Urinary bladder (tissue), 3 donors: ENCODE measurements at regions not wholly inside any gene's neighbourhood (a gene's known extent, or its start where the extent isn't known, plus 50 kb on each side); places are given as distances from the start of the nearest gene placed in this dataset.

Source experiments
- DNase-seq: peaks from one replicate; pipeline ENCODE4 v3.0.0-alpha.2; 2015; ENCODE audit errors: extremely low spot score
- H3K27ac ChIP-seq: one replicate; pipeline ENCODE4 v1.5.1; 2013; ENCODE audit warnings: low read depth, mild to moderate bottlenecking, moderate library complexity
- H3K36me3 ChIP-seq: one replicate; pipeline ENCODE4 v1.6.1; 2013; ENCODE audit warnings: mild to moderate bottlenecking, moderate library complexity; ENCODE audit not compliant: insufficient read depth
- H3K4me1 ChIP-seq: one replicate; pipeline ENCODE4 v1.6.1; 2013; ENCODE audit warnings: mild to moderate bottlenecking, moderate library complexity; ENCODE audit not compliant: insufficient read depth
- H3K4me3 ChIP-seq: one replicate; pipeline ENCODE4 v1.5.1; 2013; ENCODE audit warnings: low read depth, low read length
- WGBS: extraction: QIAGEN DNeasy Blood & Tissue Kit; methylation state at CpG from one replicate; pipeline ENCODE4 v1.1.7; 2013; 5-methylcytosine and 5-hydroxymethylcytosine counted together
- donor health status: healthy with polysubstance abuse.
- donor health status: healthy.

DNA sequence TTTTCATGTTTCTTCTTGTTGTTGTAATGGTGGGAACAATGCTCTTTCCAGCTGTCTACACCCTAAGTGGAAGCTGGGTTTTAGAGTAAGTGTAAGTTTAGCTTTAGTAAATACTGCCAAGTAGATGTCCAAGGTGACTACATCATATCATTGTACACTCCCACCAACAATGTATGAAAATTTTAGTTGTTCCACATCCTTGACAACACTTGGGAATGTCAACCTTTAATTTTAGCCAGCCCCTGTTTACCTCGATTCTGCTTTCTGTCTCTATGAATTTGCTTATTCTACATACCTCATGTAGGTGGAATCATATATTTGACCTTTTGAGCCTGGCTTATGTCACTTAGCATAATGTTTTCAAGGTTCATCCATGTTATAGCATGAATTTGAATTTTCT, 93.0 kb downstream of the MTPAP start:
- 94% methylated on average over 1 of the region's 1 CpG for WGBS
- no peaks in the 10 kb centered on the region for H3K4me1 ChIP-seq
- H3K27ac ChIP-seq: no peak overlapping the region
- no peak for DNase-seq
- no peak overlapping the region for H3K4me3 ChIP-seq
- H3K36me3 ChIP-seq: no peaks in the 10 kb centered on the region

DNA sequence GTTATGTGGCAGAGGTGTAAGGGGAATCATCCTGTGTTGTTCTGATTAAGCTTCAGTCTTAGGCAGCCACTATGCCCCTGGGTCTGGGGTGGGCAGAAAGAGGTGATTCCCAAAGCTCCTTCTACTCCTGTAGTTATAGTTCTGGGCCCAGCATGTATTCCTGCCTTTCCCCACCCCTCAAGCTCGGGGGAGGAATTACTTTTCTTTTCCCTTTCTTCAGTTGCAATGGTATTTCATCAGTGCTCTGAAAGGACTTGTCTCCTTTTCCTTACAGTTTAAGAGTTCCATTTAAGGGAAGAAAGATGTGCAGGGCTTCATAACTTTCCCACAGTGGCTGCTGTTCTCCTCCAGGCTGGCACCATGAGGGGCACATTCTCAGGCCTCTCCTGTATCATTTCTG, 94.2 kb downstream of the MTPAP start:
- H3K4me1 ChIP-seq: no peaks in the 10 kb centered on the region
- no peak for DNase-seq
- WGBS: 61% methylated on average over 1 of the region's 1 CpG
- no peak overlapping the region for H3K27ac ChIP-seq
- H3K36me3 ChIP-seq: no peaks in the 10 kb centered on the region
- H3K4me3 ChIP-seq: no peak overlapping the region

DNA sequence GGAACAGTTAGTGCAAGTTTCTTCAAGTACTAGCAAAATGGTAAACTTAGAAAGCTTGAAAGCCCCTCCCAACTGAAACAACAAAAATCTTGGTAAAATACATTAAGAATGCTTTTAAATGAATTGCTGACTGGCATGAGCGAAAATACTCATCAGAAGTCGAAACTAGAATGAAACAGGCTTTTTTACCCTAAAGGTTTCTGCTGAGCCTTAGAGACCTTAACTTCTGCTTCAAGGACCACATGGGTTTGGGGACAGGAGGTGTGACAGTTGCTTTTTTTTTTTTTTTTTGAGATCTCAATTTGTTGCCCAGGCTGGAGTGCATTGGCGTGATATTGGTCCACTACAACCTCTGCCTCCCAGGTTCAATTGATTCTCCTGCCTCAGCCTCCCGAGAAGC, 100.3 kb downstream of the MTPAP start:
- WGBS: 83% methylated on average over 4 of the region's 4 CpGs
- DNase-seq: no peak
- no peak overlapping the region for H3K4me3 ChIP-seq
- no peak overlapping the region for H3K27ac ChIP-seq
- no peaks in the 10 kb centered on the region for H3K36me3 ChIP-seq
- no peaks in the 10 kb centered on the region for H3K4me1 ChIP-seq

GRCh38 chr10:30247704-30248103, 101.4 kb downstream of the MTPAP start:
- no peak overlapping the region for H3K4me3 ChIP-seq
- DNase-seq: no peak
- 94% methylated on average over 4 of the region's 4 CpGs for WGBS
- no peaks in the 10 kb centered on the region for H3K36me3 ChIP-seq
- H3K27ac ChIP-seq: no peak overlapping the region
- H3K4me1 ChIP-seq: no peaks in the 10 kb centered on the region

DNA sequence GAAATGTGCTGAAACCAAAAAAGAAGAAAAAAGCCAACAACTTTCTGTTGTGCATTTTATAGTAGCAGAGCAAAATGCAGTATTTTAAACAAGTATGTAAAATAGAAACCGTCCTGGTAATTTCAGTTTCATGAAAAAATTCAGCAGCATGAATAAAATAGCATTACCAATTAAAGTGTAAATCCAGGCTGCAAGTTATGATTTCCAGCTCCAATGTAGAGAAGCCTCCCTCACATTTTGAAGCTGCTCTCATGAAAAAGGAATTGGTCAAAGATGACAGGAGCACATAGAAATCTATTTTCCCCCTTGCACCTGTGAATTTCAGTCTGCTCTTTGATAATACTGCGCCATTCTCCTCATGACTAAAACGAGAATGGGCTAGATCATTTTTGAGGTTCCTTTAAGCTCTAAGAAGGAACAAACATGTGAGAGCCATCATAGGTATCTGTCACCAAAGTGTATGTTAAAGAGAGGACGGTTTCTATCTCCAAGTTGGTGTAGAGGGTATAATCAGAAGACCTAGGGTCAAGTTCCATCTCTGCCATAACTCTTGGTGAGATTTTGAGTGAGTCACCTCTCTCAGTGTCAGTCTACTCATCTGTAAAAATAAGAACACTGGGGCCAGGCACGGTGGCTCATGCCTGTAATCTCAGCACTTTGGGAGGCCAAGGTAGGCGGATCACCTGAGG, 107.5 kb downstream of the MTPAP start:
- no peak overlapping the region for H3K4me3 ChIP-seq
- H3K4me1 ChIP-seq: no peaks in the 10 kb centered on the region
- WGBS: 76% methylated on average over 6 of the region's 6 CpGs
- no peaks in the 10 kb centered on the region for H3K36me3 ChIP-seq
- no peak for DNase-seq
- no peak overlapping the region for H3K27ac ChIP-seq

DNA sequence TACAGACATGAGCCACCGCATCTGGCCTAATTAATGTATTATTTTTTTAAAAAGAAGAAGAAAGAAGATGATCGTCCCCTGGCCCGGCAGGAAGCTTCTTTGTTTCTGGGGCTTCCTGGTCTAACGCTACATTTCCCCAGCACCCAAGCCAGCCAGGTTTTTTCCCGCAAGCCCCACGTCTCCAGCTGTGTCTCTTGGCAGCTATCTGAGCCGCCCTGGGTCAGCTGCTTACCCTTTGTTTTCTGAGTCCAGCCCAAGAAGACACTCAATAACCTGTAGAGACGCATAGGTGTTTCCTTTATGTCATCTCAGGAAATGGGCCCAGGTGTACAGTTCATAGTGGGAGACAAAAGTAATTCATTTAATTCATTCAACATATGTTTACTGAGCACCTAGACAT, 110.2 kb downstream of the MTPAP start:
- Histone ChIP-seq H3K4me3 (no peak overlapping the region), H3K4me1 (no peaks in the 10 kb centered on the region), H3K36me3 (no peaks in the 10 kb centered on the region), H3K27ac (no peak overlapping the region)
- WGBS: 75% methylated on average over 8 of the region's 8 CpGs
- DNase-seq: no peak

DNA sequence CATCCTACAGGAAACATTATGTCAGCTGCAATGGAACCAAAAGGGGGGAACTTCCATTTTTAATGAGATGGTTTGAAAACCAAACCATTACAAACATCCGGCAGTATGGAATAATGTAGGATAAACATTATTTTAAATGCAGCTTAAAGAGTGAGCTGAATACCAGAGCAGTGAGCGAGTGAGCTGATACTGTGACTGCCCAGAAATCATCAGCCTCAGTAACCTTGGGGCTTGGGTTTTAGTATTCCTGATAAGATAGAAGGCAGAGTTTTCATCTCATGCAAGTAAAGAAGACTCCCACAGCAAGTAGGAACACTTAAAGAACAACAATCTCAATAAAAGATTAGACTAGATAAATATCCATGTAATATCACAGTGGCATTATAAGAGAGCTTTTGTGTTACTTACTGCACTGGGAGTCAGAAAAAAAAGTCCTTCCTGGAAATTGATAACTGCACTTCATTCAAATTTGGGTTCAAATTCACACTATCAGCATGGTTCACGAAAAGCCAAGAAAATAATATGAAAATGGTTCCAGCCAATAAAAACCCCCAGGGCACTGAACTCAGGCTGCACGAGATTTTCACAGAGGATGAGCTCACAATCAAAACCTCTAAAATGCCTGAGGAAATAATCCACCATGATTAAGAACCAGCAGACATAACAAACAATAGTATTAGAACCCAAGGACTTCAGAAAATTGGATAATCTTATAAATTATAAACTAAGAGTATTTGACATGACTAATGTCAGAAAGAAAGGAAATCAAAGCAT, 115.7 kb downstream of the MTPAP start:
- Histone ChIP-seq H3K27ac (no peak overlapping the region), H3K36me3 (no peaks in the 10 kb centered on the region), H3K4me3 (no peak overlapping the region), H3K4me1 (no peaks in the 10 kb centered on the region)
- 56% methylated on average over 4 of the region's 4 CpGs for WGBS
- no peak for DNase-seq

- Histone ChIP-seq H3K27ac (no peak overlapping the region), H3K4me1 (no peaks in the 10 kb centered on the region), H3K36me3 (no peaks in the 10 kb centered on the region), H3K4me3 (no peak overlapping the region)
- no peak for DNase-seq
- 91% methylated on average over 5 of the region's 5 CpGs for WGBS
Measured at GRCh38 chr10:30231709-30232108, 117.4 kb downstream of the MTPAP start.

- no peak for DNase-seq
- 76% methylated on average over 8 of the region's 8 CpGs for WGBS
- Histone ChIP-seq H3K4me1 (no peaks in the 10 kb centered on the region), H3K36me3 (no peaks in the 10 kb centered on the region), H3K27ac (no peak overlapping the region), H3K4me3 (no peak overlapping the region)
Measured at GRCh38 chr10:30231071-30231652, 117.9 kb downstream of the MTPAP start.

DNA sequence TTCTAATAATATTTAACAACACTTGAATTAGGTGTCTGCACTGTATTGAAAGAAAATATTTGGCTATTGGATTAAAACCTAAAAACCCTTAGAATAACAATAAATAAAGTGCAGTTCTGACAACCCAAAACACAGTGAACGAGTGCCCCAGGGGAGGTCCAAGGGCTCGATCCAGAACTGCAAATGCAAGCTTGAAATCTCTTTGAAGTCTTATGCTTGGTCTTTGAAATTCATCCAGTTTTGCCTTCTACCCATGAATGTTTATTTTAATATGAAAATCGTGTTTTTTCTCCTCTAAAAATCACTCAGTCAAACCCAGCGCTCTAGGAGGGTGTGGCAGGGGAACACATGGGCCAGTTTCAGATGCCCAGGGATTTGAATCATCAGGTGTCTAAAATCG, 119.5 kb downstream of the MTPAP start:
- no peaks in the 10 kb centered on the region for H3K36me3 ChIP-seq
- WGBS: 75% methylated on average over 5 of the region's 5 CpGs
- no peak overlapping the region for H3K27ac ChIP-seq
- H3K4me3 ChIP-seq: no peak overlapping the region
- H3K4me1 ChIP-seq: no peaks in the 10 kb centered on the region
- no peak for DNase-seq

- Histone ChIP-seq H3K27ac (no peak overlapping the region), H3K4me3 (no peak overlapping the region), H3K36me3 (no peaks in the 10 kb centered on the region), H3K4me1 (no peaks in the 10 kb centered on the region)
- DNase-seq: no peak
- 87% methylated on average over 5 of the region's 5 CpGs for WGBS
Measured at GRCh38 chr10:30228417-30229036, 120.6 kb downstream of the MTPAP start.

DNA sequence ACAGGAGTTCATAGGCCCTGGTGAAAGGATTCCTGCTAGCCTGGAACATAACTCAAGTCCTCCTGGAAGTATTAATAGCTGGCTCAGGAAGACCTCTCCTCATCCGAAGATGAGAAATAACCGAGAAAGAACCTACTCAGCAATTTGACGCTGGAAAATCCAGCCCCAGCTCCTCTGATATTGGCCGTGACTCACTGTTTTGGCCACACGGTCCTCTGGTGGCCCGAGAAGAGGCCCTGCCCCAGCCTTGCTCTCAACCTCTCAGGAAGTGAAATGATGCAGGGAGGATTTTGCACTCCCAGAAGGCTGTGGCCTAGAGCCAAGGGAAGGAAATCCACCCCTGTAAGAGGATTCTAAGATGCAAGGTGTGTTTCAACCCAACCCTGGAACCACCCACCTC, 121.6 kb downstream of the MTPAP start:
- DNase-seq: no peak
- no peaks in the 10 kb centered on the region for H3K4me1 ChIP-seq

GRCh38 chr10:30219971-30220751, 128.9 kb downstream of the MTPAP start:
- no peaks in the 10 kb centered on the region for H3K36me3 ChIP-seq
- DNase-seq: no peak
- H3K27ac ChIP-seq: no peak overlapping the region
- no peaks in the 10 kb centered on the region for H3K4me1 ChIP-seq
- H3K4me3 ChIP-seq: no peak overlapping the region
- WGBS: 49% methylated on average over 17 of the region's 17 CpGs

More for the DNA sequence above, 121.6 kb downstream of the MTPAP start:
- Histone ChIP-seq H3K36me3 (no peaks in the 10 kb centered on the region), H3K4me3 (no peak overlapping the region), H3K27ac (no peak overlapping the region)
- WGBS: 70% methylated on average over 6 of the region's 6 CpGs
